Testis (tissue), 2 donors: ENCODE measurements at regions not wholly inside any gene's neighbourhood (a gene's known extent, or its start where the extent isn't known, plus 50 kb on each side); places are given as distances from the start of the nearest gene placed in this dataset.

Experiments used
- CTCF ChIP-seq, 3 experiments: fragments of 450-650 bp in 2 of 3; fragments of 200-600 bp in 1 of 3; sonication (generic) in 1 of 3; IDR thresholded peaks; one replicate each; pipeline ENCODE4 v1.5.1; 2016 to 2019; ENCODE audit warnings: antibody characterized with exemption in 3 of 3, mild to moderate bottlenecking in 2 of 3, moderate library complexity in 1 of 3
- POLR2A ChIP-seq: fragments of 450-650 bp; IDR thresholded peaks from one replicate; pipeline ENCODE4 v1.6.1; 2017; ENCODE audit warnings: antibody characterized with exemption, mild to moderate bottlenecking, moderate library complexity

DNA sequence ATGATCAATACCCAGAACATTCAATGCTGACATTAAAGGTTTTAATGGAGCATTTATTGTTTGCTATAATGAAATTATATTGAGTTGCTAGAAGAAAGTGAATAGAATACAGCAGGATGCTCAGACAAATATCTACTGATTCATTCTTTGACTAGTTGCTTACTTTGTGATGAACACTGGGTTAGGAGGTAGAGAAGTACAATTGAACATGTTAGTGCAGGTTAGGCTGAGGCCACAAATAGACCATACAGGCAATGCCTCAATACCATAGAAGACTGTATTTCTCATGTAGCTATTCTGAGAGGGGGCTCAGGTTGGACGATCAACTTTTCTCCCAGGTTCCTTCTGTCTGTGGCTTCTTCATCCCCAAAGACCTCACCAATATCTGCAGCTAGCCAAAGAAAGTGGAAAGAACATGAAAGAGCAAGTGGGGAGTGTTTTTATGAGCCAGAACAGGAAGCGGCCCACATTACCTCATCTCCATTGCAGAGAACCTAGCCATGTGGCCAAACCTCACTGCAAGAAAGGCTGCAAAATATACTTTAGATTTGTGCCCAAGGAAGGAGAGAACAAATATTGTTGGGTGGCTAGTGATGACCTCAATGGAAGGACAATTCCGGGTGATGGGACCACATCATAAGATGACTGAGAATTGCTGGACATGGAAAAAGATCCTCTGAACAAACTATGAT, 180.3 kb upstream of the GATB start:
- TF ChIP-seq CTCF (IDR thresholded peaks at IDR 0.05) (no peak), POLR2A (no peak)
